Fibroblast of lung (primary cell): ENCODE measurements at regions not wholly inside any gene's neighbourhood (a gene's known extent, or its start where the extent isn't known, plus 50 kb on each side); places are given as distances from the start of the nearest gene placed in this dataset.

ENCODE experiments used
- CTCF ChIP-seq, 2 donors: IDR thresholded peaks in 1 of 2; conservative IDR thresholded peaks in 1 of 2; 1 replicate in 1 of 2; 2 replicates in 1 of 2; pipeline ENCODE4 v1.5.1; 2011 to 2012; ENCODE audit warnings: low read length in 2 of 2, control low read depth in 1 of 2, inconsistent platforms in 1 of 2, low read depth in 1 of 2, mild to moderate bottlenecking in 1 of 2
- EZH2 ChIP-seq: IDR thresholded peaks from 2 replicates; pipeline ENCODE4 v1.5.1; 2012; ENCODE audit warnings: low read length, control low read depth, mild to moderate bottlenecking; ENCODE audit errors: missing control alignments

GRCh38 chr5:67771221-67771620 lies 444.3 kb upstream of the PIK3R1 start:
- no peak for TF ChIP-seq CTCF (conservative IDR thresholded peaks at IDR 0.05 in 1 of 2, IDR thresholded peaks at IDR 0.05 in 1 of 2; ENCODE audit: low read depth in 1 of 2, low read length in 2 of 2)
- TF ChIP-seq EZH2 = no peak
